HEK293T (cell line): ENCODE measurements at regions not wholly inside any gene's neighbourhood (a gene's known extent, or its start where the extent isn't known, plus 50 kb on each side); places are given as distances from the start of the nearest gene placed in this dataset.
A peak's percentile ranks its signal among the peaks of the same experiment; 100 is the strongest.
"Not testable (repeated sequence)": the region's sequence is repeated elsewhere in the genome, so short reads cannot be mapped to it uniquely, and the experiment has no call there.

ENCODE experiments used
- CTCF ChIA-PET: fragments of 350-600 bp; formaldehyde crosslinking; extraction: SDS; loops from one replicate; lab custom pipeline; 2021; ENCODE audit warnings: antibody characterized with exemption, inconsistent platforms; lab: Yijun Ruan, JAX
- POLR2A ChIA-PET: fragments of 350-600 bp; formaldehyde crosslinking; extraction: SDS; loops from one replicate; lab custom pipeline; 2020; ENCODE audit warnings: antibody characterized with exemption, inconsistent platforms; lab: Yijun Ruan, JAX
- DNase-seq: peaks from one replicate; pipeline ENCODE4 v3.0.0; 2012; ENCODE audit warnings: mixed read lengths; ENCODE audit errors: extremely low spot score
- ARNT ChIP-seq: fragments of 450-650 bp; IDR thresholded peaks from 2 replicates; pipeline ENCODE4 v1.6.1; 2017; ENCODE audit warnings: mild to moderate bottlenecking
- BHLHE40 ChIP-seq: fragments of 450-650 bp; IDR thresholded peaks from 2 replicates; pipeline ENCODE4 v1.6.1; 2016; ENCODE audit warnings: mild to moderate bottlenecking, moderate library complexity, borderline replicate concordance
- CTBP1 ChIP-seq: fragments of 450-650 bp; IDR thresholded peaks from 2 replicates; pipeline ENCODE4 v1.6.1; 2016; ENCODE audit warnings: borderline replicate concordance
- ELF4 ChIP-seq: fragments of 450-650 bp; IDR thresholded peaks from 2 replicates; pipeline ENCODE4 v1.6.1; 2017; ENCODE audit warnings: antibody characterized with exemption
- FOXA1 ChIP-seq: fragments of 450-650 bp; IDR thresholded peaks from 2 replicates; pipeline ENCODE4 v1.6.1; 2016; ENCODE audit warnings: mild to moderate bottlenecking
- FOXK2 ChIP-seq: fragments of 450-650 bp; IDR thresholded peaks from 2 replicates; pipeline ENCODE4 v1.6.1; 2016; ENCODE audit warnings: mild to moderate bottlenecking
- FOXM1 ChIP-seq: fragments of 450-650 bp; IDR thresholded peaks from 2 replicates; pipeline ENCODE4 v1.6.1; 2017; ENCODE audit warnings: mild to moderate bottlenecking, borderline replicate concordance
- HDGF ChIP-seq: fragments of 450-650 bp; IDR thresholded peaks from 2 replicates; pipeline ENCODE4 v1.6.1; 2017; ENCODE audit warnings: antibody characterized with exemption, borderline replicate concordance
- L3MBTL2 ChIP-seq: fragments of 450-650 bp; conservative IDR thresholded peaks from 2 replicates; pipeline ENCODE4 v1.6.1; 2016; ENCODE audit warnings: mild to moderate bottlenecking
- LEF1 ChIP-seq: fragments of 450-650 bp; IDR thresholded peaks from 2 replicates; pipeline ENCODE4 v1.6.1; 2017; ENCODE audit warnings: mild to moderate bottlenecking, borderline replicate concordance
- NFRKB ChIP-seq: fragments of 450-650 bp; IDR thresholded peaks from 2 replicates; pipeline ENCODE4 v1.6.1; 2016; ENCODE audit warnings: mild to moderate bottlenecking, moderate library complexity
- SP1 ChIP-seq: fragments of 450-650 bp; IDR thresholded peaks from 2 replicates; pipeline ENCODE4 v1.6.1; 2017
- SUZ12 ChIP-seq: fragments of 450-650 bp; IDR thresholded peaks from 2 replicates; pipeline ENCODE4 v1.6.1; 2016; ENCODE audit warnings: mild to moderate bottlenecking
- TARDBP ChIP-seq: fragments of 450-650 bp; IDR thresholded peaks from 2 replicates; pipeline ENCODE4 v1.6.1; 2016
- ZNF384 ChIP-seq: fragments of 450-650 bp; IDR thresholded peaks from 2 replicates; pipeline ENCODE4 v1.6.1; 2016
- TF ChIP-seq, protein P1 (sequence below): fragments of 450-650 bp; IDR thresholded peaks from 2 replicates; pipeline ENCODE4 v1.6.1; 2016

DNA sequence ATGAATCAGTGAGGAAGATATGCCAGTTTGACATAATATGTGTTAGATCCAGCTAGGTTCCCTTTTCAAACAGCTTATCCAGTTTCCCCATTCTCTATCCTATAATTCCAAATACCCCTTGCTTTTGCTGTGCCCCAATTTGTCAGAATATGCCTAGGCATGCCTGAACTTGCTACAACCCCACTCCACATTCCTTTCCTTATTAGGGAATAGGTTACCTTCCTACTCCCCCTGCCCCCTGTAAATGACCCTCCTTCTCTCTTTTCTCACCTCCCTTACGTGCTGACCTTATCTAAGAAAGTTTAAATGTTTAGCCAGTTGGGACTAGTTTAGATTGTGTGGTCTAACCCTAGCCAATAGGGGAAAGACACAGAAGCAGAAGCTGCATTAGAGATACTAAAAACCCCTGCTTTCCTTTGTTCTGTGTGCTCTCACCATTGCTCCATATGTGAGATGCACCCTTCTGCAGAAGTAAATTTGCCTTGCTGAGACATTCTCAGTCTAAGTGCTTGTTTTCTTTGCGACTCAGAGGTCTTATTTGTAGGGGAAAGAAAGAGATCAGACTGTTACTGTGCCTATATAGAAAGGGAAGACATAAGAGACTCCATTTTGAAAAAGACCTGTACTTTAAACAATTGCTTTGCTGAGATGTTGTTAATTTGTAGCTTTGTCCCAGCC lies 267.8 kb downstream of the SH2D4B start:
- no peak for DNase-seq
- TF ChIP-seq ELF4 (no peak), ARNT (no peak), FOXK2 (no peak)
- ChIA-PET CTCF (no interaction called here), POLR2A (no interaction called here)

DNA sequence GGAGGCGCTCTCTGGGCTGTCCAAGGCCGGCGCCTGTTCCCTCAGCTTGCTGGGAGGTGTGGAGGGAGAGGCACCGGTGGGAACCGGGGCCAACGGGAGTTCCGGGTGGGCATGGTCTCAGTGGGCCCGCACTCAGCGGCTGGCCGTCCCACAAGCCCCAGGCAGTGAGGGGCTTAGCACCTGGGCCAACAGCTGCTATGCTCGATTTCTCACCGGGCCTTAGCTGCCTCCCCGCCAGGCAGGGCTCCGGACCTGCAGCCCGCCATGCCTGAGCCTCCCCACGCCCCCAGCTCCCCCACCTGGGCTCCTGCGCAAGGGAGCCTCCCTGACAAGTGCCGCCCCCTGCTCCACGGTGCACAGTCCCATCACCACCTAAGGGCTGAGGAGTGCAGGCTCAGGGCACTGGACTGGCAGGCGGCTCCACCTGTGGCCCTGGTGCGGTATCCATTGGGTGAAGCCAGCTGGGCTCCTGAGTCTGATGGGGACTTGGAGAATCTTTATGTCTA lies 276.5 kb downstream of the SH2D4B start:
- CTCF ChIA-PET = no interaction called here
- POLR2A ChIA-PET = no interaction called here
- no peak for TF ChIP-seq TARDBP
- no peak for TF ChIP-seq FOXK2

DNA sequence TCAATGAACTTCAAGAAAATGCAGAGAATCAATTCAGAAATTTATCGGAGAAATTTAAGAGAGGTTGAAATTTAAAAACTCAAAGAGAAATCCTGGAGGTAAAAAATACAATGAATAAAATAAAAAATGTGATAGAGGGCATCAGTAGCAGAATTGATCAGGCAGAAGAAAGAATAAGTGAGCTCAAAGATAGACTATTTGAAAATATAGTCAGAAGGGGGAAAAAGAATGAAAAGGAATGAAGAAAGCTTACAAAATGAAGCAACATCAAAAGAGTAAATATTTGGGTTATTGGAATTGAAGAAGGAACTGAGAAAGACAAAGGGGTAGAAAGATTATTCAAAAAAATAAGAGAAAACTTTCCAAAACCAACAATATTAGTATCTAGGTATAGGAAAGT lies 291.4 kb downstream of the SH2D4B start:
- no peak for DNase-seq
- ChIA-PET CTCF (no interaction called here), POLR2A (no interaction called here)
- TF ChIP-seq FOXK2 = no peak
- no peak for TF ChIP-seq ARNT
- TF ChIP-seq HDGF = no peak
- TF ChIP-seq FOXA1 = no peak
- TF ChIP-seq L3MBTL2 = no peak
- TF ChIP-seq BHLHE40 = no peak
- TF ChIP-seq NFRKB = no peak
- no peak for TF ChIP-seq ELF4
- no peak for TF ChIP-seq FOXM1
- no peak for TF ChIP-seq SP1
- TF ChIP-seq LEF1 = no peak
- no peak for TF ChIP-seq TARDBP
- TF ChIP-seq CTBP1 = no peak
- no peak for TF ChIP-seq ZNF384
- TF ChIP-seq, protein P1, sequence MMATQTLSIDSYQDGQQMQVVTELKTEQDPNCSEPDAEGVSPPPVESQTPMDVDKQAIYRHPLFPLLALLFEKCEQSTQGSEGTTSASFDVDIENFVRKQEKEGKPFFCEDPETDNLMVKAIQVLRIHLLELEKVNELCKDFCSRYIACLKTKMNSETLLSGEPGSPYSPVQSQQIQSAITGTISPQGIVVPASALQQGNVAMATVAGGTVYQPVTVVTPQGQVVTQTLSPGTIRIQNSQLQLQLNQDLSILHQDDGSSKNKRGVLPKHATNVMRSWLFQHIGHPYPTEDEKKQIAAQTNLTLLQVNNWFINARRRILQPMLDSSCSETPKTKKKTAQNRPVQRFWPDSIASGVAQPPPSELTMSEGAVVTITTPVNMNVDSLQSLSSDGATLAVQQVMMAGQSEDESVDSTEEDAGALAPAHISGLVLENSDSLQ = no peak
- TF ChIP-seq SUZ12 = no peak

More for the DNA sequence above, 276.5 kb downstream of the SH2D4B start:
- no peak for DNase-seq

DNA sequence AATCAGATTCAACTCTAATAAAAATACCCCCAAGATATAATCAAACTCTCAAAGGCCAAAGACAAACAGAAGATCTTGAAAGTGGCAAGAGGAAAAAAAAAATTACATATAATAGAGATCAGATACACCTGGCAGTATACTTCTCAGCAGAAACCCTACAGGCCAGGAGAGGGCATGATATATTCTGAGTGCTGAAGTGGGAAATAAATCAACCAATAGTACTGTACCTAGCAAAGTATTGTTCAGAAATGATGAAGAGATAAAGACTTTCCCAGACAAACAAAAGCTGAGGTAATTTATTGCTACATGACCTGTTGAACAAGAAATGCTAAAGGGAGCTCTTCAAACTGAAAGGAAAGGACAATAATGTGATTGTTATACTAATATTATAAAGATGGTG lies 291.9 kb downstream of the SH2D4B start:
- no peak for TF ChIP-seq LEF1
- no peak for TF ChIP-seq HDGF
- TF ChIP-seq FOXM1 = no peak
- no peak for TF ChIP-seq NFRKB
- TF ChIP-seq BHLHE40 = no peak
- no peak for TF ChIP-seq CTBP1
- no peak for TF ChIP-seq ARNT
- TF ChIP-seq SUZ12 = no peak
- TF ChIP-seq, protein P1 = no peak
- no peak for TF ChIP-seq ZNF384
- no peak for TF ChIP-seq SP1
- no peak for TF ChIP-seq ELF4
- no peak for TF ChIP-seq FOXA1
- TF ChIP-seq FOXK2 = no peak
- TF ChIP-seq L3MBTL2 = no peak
- TF ChIP-seq TARDBP = no peak
- POLR2A ChIA-PET = no interaction called here
- CTCF ChIA-PET = no interaction called here
- DNase-seq = no peak

DNA sequence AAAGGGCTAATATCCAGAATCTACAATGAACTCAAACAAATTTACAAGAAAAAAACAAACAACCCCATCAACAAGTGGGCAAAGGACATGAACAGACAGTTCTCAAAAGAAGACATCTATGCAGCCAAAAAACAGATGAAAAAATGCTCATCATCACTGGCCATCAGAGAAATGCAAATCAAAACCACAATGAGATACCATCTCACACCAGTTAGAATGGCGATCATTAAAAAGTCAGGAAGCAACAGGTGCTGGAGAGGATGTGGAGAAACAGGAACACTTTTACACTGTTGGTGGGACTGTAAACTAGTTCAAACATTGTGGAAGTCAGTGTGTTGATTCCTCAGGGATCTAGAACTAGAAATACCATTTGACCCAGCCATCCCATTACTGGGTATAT lies 295.0 kb downstream of the SH2D4B start:
- CTCF ChIA-PET, POLR2A ChIA-PET, DNase-seq: not testable (repeated sequence)

DNA sequence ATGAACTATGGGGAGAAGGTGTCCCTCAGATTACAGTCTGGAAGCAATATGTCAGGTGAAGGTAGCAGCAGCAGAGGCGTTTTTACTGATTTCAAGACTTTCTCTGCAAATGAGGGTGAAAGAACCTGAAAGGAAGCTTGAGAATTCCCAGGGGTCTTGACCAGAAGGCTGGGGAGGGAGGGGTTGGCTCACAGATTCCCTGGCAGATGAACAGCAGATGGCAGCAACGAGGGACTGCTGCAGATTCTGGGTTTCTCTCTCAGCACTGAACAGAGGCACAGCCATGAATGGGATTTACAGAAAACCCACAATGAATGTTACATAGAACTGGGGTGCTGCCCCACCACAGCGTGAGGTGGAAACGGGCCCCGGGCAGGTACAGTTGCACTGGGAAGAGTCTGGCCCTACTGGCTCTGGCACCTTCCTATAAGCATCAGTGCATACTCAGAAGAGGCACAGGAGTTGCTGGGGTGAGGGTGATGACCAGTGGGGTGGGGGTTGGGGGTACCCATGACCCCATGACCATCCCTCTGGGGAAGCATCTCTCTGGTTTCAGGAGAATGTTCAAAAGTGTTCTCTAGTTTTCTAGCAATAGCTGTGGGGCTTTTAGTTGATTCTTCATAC lies 317.8 kb downstream of the SH2D4B start:
- POLR2A ChIA-PET = no interaction called here
- TF ChIP-seq FOXK2 (no peak), BHLHE40 (no peak), SUZ12 (no peak), FOXM1 (no peak), ELF4 (no peak), FOXA1 (no peak), ZNF384 (no peak), NFRKB (no peak), LEF1 (no peak), ARNT (no peak), L3MBTL2 (no peak), CTBP1 (no peak)
- TF ChIP-seq, protein P1 = no peak
- peak; percentile 41 for DNase-seq
- CTCF ChIA-PET = interaction anchor here (0.7 kb wide), 1 partner anchor 163 kb away, joined by 5 read pairs; no protein-coding TSS in a partner anchor

DNA sequence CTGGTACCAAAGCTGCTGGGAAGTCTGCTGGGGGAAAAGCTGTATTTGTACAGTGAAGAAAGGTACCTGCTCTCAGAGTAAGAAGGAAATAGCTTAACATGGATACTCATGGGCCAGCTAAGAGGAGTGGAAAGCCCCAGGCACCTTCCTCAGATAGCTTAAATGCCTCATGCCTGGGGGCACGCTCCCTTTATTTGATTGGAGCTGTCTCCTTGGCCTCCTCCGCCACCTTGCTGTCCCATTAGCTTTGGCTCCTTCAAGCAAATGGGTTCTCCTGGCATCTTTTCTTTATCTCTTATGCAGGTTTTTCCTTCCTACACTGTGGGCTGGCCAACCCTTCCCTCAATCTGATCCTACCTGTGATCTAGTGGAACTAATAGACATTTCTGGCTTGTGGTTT lies 318.5 kb downstream of the SH2D4B start:
- no peak for DNase-seq
- POLR2A ChIA-PET = no interaction called here
- no peak for TF ChIP-seq LEF1
- TF ChIP-seq L3MBTL2 = no peak
- no peak for TF ChIP-seq BHLHE40
- TF ChIP-seq FOXM1 = no peak
- TF ChIP-seq ARNT = no peak
- TF ChIP-seq ZNF384 = no peak
- TF ChIP-seq HDGF = no peak
- no peak for TF ChIP-seq TARDBP
- no peak for TF ChIP-seq CTBP1
- no peak for TF ChIP-seq NFRKB
- TF ChIP-seq FOXA1 = no peak
- no peak for TF ChIP-seq ELF4
- TF ChIP-seq, protein P1 = no peak
- CTCF ChIA-PET = no interaction called here

DNA sequence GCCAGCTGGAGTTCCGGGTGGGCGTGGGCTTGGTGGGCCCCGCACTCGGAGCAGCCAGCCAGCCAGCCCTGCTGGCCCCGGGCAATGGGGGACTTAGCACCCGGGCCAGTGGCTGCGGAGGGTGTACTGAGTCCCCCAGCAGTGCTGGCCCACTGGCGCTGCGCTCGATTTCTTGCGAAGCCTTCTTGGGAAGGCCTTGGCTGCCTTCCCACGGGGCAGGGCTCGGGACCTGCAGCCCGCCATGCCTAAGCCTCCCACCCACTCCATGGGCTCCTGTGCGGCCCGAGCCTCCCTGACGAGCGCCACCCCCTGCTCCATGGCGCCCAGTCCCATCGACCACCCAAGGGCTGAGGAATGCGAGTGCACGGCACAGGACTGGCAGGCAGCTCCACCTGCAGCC lies 321.6 kb downstream of the SH2D4B start:
- CTCF ChIA-PET, POLR2A ChIA-PET, DNase-seq: not testable (repeated sequence)
